SK-N-SH treated with all-trans-retinoic acid at 6 μM for 48 hours (cell line): ENCODE measurements at regions not wholly inside any gene's neighbourhood (a gene's known extent, or its start where the extent isn't known, plus 50 kb on each side); places are given as distances from the start of the nearest gene placed in this dataset.

ENCODE experiments used
- ATAC-seq: fragments of 200-7000 bp; cut with Tn5 transposase; 3 replicates; pipeline ENCODE4 v1.9.1; 2020; ENCODE audit warnings: mild to moderate bottlenecking, moderate library complexity
- ARNTL ChIP-seq: fragments of 450-650 bp; formaldehyde crosslinking; IDR thresholded peaks from 2 replicates; pipeline ENCODE4 v1.5.0; 2020; ENCODE audit warnings: low read depth, mild to moderate bottlenecking, moderate library complexity, borderline replicate concordance
- BACH2 ChIP-seq: fragments of 250-450 bp; sonication (Bioruptor Pico); IDR thresholded peaks from 2 replicates; pipeline ENCODE4 v1.9.0; 2021; ENCODE audit warnings: mild to moderate bottlenecking, borderline replicate concordance
- CREB5 ChIP-seq: fragments of 250-450 bp; sonication (Bioruptor Pico); IDR thresholded peaks from 2 replicates; pipeline ENCODE4 v1.5.1; 2020; ENCODE audit warnings: low read depth, mild to moderate bottlenecking, moderate library complexity
- CSDC2 ChIP-seq: fragments of 250-450 bp; sonication (Bioruptor Pico); IDR thresholded peaks from 2 replicates; pipeline ENCODE4 v1.5.0; 2020; ENCODE audit warnings: mild to moderate bottlenecking, moderate library complexity
- CSRNP3 ChIP-seq: fragments of 250-450 bp; sonication (Bioruptor Pico); IDR thresholded peaks from 2 replicates; pipeline ENCODE4 v1.5.1; 2021; ENCODE audit warnings: mild to moderate bottlenecking, moderate library complexity
- ESRRG ChIP-seq: fragments of 250-450 bp; sonication (Bioruptor Pico); IDR thresholded peaks from 2 replicates; pipeline ENCODE4 v1.6.1; 2021; ENCODE audit warnings: mild to moderate bottlenecking
- GLIS3 ChIP-seq: fragments of 250-450 bp; sonication (Bioruptor Pico); IDR thresholded peaks from 2 replicates; pipeline ENCODE4 v1.5.0; 2020; ENCODE audit warnings: mild to moderate bottlenecking, moderate library complexity
- OSR1 ChIP-seq: fragments of 250-450 bp; sonication (Bioruptor Pico); IDR thresholded peaks from 2 replicates; pipeline ENCODE4 v1.8.0; 2022; ENCODE audit warnings: moderate library complexity, mild to moderate bottlenecking, inconsistent platforms
- PATZ1 ChIP-seq: fragments of 250-450 bp; sonication (Bioruptor Pico); IDR thresholded peaks from 2 replicates; pipeline ENCODE4 v1.8.0; 2020; ENCODE audit warnings: mild to moderate bottlenecking, moderate library complexity, borderline replicate concordance
- PPARA ChIP-seq: fragments of 250-450 bp; sonication (Bioruptor Pico); IDR thresholded peaks from 2 replicates; pipeline ENCODE4 v1.5.0; 2020; ENCODE audit warnings: mild to moderate bottlenecking, borderline replicate concordance
- RARB ChIP-seq: fragments of 250-450 bp; sonication (Bioruptor Pico); IDR thresholded peaks from 2 replicates; pipeline ENCODE4 v1.8.0; 2021; ENCODE audit warnings: mild to moderate bottlenecking, moderate library complexity
- SNAI2 ChIP-seq: fragments of 250-450 bp; sonication (Bioruptor Pico); IDR thresholded peaks from 2 replicates; pipeline ENCODE4 v1.5.0; 2020; ENCODE audit warnings: mild to moderate bottlenecking, moderate library complexity
- TCF4 ChIP-seq: fragments of 250-450 bp; sonication (Bioruptor Pico); IDR thresholded peaks from 2 replicates; pipeline ENCODE4 v1.8.0; 2021; ENCODE audit warnings: mild to moderate bottlenecking, moderate library complexity, borderline replicate concordance
- TOX ChIP-seq: fragments of 250-450 bp; sonication (Bioruptor Pico); IDR thresholded peaks from 2 replicates; pipeline ENCODE4 v1.8.0; 2021; ENCODE audit warnings: mild to moderate bottlenecking, moderate library complexity, borderline replicate concordance
- ZC3H10 ChIP-seq: fragments of 250-450 bp; sonication (Bioruptor Pico); IDR thresholded peaks from 2 replicates; pipeline ENCODE4 v1.5.1; 2021; ENCODE audit warnings: mild to moderate bottlenecking, moderate library complexity
- ZFP3 ChIP-seq: fragments of 250-450 bp; sonication (Bioruptor Pico); IDR thresholded peaks from 2 replicates; pipeline ENCODE4 v1.5.0; 2020; ENCODE audit warnings: mild to moderate bottlenecking, moderate library complexity
- ZFP30 ChIP-seq: fragments of 450-650 bp; formaldehyde crosslinking; IDR thresholded peaks from 2 replicates; pipeline ENCODE4 v1.5.0; 2022; ENCODE audit warnings: mild to moderate bottlenecking, moderate library complexity
- ZNF565 ChIP-seq: fragments of 450-650 bp; formaldehyde crosslinking; conservative IDR thresholded peaks from 2 replicates; pipeline ENCODE4 v1.5.0; 2020; ENCODE audit warnings: low read depth, mild to moderate bottlenecking, moderate library complexity
- ZNF70 ChIP-seq: fragments of 450-650 bp; formaldehyde crosslinking; IDR thresholded peaks from 2 replicates; pipeline ENCODE4 v1.5.0; 2020; ENCODE audit warnings: mild to moderate bottlenecking, moderate library complexity
- ZNF8 ChIP-seq: fragments of 450-650 bp; formaldehyde crosslinking; IDR thresholded peaks from 2 replicates; pipeline ENCODE4 v1.5.0; 2020; ENCODE audit warnings: mild to moderate bottlenecking, moderate library complexity
- TF ChIP-seq, protein P1 (sequence below): fragments of 250-450 bp; sonication (Bioruptor Pico); IDR thresholded peaks from 2 replicates; pipeline ENCODE4 v1.8.0; 2021; ENCODE audit warnings: low read depth, mild to moderate bottlenecking, moderate library complexity, borderline replicate concordance

DNA sequence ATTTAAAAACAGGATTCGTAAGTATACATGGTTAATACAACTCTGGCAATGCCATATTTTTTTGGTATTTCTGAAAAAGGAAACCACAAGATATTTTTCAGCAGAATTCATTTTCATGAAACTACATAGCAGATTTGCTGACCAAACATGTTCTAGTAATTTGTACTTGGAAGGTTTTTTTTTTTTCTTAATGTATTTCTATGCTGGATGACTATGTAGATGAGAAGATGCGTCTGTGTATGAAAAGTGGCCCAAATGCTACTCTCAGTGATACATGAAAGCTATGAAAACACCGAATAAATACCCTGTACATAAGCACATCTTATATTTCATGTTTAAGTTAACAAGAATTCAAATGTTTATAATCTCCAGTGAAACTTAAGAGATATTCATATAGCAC is 400.9 kb upstream of the CYLC2 start:
- TF ChIP-seq ZC3H10 (CRISPR knock-in tag) = no peak
- TF ChIP-seq, protein P1, sequence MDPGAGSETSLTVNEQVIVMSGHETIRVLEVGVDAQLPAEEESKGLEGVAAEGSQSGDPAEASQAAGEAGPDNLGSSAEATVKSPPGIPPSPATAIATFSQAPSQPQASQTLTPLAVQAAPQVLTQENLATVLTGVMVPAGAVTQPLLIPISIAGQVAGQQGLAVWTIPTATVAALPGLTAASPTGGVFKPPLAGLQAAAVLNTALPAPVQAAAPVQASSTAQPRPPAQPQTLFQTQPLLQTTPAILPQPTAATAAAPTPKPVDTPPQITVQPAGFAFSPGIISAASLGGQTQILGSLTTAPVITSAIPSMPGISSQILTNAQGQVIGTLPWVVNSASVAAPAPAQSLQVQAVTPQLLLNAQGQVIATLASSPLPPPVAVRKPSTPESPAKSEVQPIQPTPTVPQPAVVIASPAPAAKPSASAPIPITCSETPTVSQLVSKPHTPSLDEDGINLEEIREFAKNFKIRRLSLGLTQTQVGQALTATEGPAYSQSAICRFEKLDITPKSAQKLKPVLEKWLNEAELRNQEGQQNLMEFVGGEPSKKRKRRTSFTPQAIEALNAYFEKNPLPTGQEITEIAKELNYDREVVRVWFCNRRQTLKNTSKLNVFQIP (CRISPR knock-in tag) = no peak
- TF ChIP-seq TCF4 = no peak
- no peak for TF ChIP-seq PATZ1
- no peak for TF ChIP-seq GLIS3 (CRISPR knock-in tag)
- no peak for TF ChIP-seq ARNTL (CRISPR knock-in tag)
- TF ChIP-seq CSDC2 (CRISPR knock-in tag) = no peak
- no peak for TF ChIP-seq CSRNP3 (CRISPR knock-in tag)
- no peak for TF ChIP-seq SNAI2 (CRISPR knock-in tag)
- ATAC-seq = no peak

DNA sequence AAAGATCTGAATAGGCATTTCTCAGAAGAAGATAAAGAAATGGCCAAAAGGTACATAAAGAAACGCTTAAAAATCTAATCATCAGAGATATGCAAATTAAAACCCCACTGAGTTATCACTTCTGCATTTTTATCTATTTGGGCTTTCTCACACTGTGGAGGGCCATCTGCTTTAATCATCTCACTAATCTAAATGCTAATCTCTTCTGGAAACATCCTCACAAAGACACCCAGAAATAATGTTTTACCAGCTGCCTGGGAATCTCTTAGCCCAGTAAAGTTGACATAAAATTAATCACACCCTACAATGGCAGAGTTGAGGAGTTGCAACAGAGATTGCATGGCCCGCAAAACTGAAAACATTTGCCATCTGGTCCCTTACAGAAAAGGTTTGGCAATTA is 407.9 kb upstream of the CYLC2 start:
- no peak for ATAC-seq
- TF ChIP-seq ZNF70 (no peak), GLIS3 (CRISPR knock-in tag) (no peak), ZFP3 (CRISPR knock-in tag) (no peak), ZNF8 (no peak), ESRRG (CRISPR knock-in tag) (no peak), ARNTL (CRISPR knock-in tag) (no peak), ZFP30 (CRISPR knock-in tag) (no peak), RARB (CRISPR knock-in tag) (no peak), PATZ1 (no peak), ZNF565 (no peak), TCF4 (no peak), SNAI2 (CRISPR knock-in tag) (no peak), TOX (CRISPR knock-in tag) (no peak), BACH2 (no peak), CREB5 (CRISPR knock-in tag) (no peak), OSR1 (no peak), CSRNP3 (CRISPR knock-in tag) (no peak), ZC3H10 (CRISPR knock-in tag) (no peak), PPARA (CRISPR knock-in tag) (no peak)
- TF ChIP-seq, protein P1 (CRISPR knock-in tag) = no peak
